Gastrocnemius medialis (tissue), 4 donors: ENCODE measurements at regions not wholly inside any gene's neighbourhood (a gene's known extent, or its start where the extent isn't known, plus 50 kb on each side); places are given as distances from the start of the nearest gene placed in this dataset.

Source experiments
- CTCF ChIP-seq, 5 experiments: fragments of 450-650 bp in 3 of 5; fragments of 200-600 bp in 2 of 5; sonication (generic) in 2 of 5; IDR thresholded peaks in 4 of 5; conservative IDR thresholded peaks in 1 of 5; 1 replicate in 4 of 5; 2 replicates in 1 of 5; pipeline ENCODE4 v1.5.1; 2016 to 2019; ENCODE audit warnings: antibody characterized with exemption in 5 of 5, mild to moderate bottlenecking in 3 of 5, moderate library complexity in 3 of 5
- POLR2A ChIP-seq, 2 donors: fragments of 450-650 bp; IDR thresholded peaks; one replicate each; pipeline ENCODE4 v1.6.1; 2017; ENCODE audit warnings: antibody characterized with exemption in 2 of 2, mild to moderate bottlenecking in 2 of 2, moderate library complexity in 2 of 2

- TF ChIP-seq CTCF (IDR thresholded peaks at IDR 0.05 in 4 of 5, conservative IDR thresholded peaks at IDR 0.05 in 1 of 5) = no peak
- no peak for TF ChIP-seq POLR2A (IDR thresholded peaks at IDR 0.05)
Observed at GRCh38 chr2:181837563-181837962, 54.0 kb upstream of the ITPRID2 start.
